ENCODE measurements at regions not wholly inside any gene's neighbourhood (a gene's known extent, or its start where the extent isn't known, plus 50 kb on each side); places are given as distances from the start of the nearest gene placed in this dataset.

GRCh38 chr3:72680766-72681165 lies 167.5 kb downstream of the SHQ1 start:
- Histone ChIP-seq H3K27ac (no peak overlapping the region), H3K9me3 (peaks cover 3% of the 10 kb centered on the region; the same call in 1 of the 3 replicates), H3K4me2 (no peak overlapping the region), H3K4me3 (no peak overlapping the region), H3K4me1 (no peaks in the 10 kb centered on the region)
- ChIA-PET CTCF (interaction anchor here (0.5 to 0.6 kb wide), 3 partner anchors 91 to 1308 kb away, joined by 3 to 6 read pairs (median 4); no protein-coding TSS in a partner anchor), POLR2A (no interaction called here)
- no peak for FAIRE-seq
- no peak for DNase-seq (ENCODE audit: low read depth in 1 of 2, low spot score in 1 of 2)
- WGBS (ENCODE audit: missing lambda C conversion rate): 19% methylated on average over 4 of the region's 4 CpGs
- TF ChIP-seq RCOR1 (IDR thresholded peaks at IDR 0.05; ENCODE audit: low read depth, low read length): no peak
- no peak for ATAC-seq

GRCh38 chr3:72679540-72680198 lies 168.6 kb downstream of the SHQ1 start:
- no peak overlapping the region for H3K4me3 ChIP-seq
- 33% methylated on average over 6 of the region's 6 CpGs for WGBS (ENCODE audit: missing lambda C conversion rate)
- no peak for TF ChIP-seq HOXB5 (CRISPR knock-in tag; IDR thresholded peaks at IDR 0.05)
- TF ChIP-seq RFX5 (IDR thresholded peaks at IDR 0.05): no peak
- TF ChIP-seq PHF8 (IDR thresholded peaks at IDR 0.05; ENCODE audit: borderline replicate concordance, low read depth): no peak
- no peak for TF ChIP-seq ZNF302 (CRISPR knock-in tag; IDR thresholded peaks at IDR 0.05)
- TF ChIP-seq TFCP2L1 (CRISPR knock-in tag; IDR thresholded peaks at IDR 0.05): no peak
- TF ChIP-seq KDM5A (IDR thresholded peaks at IDR 0.05): no peak
- TF ChIP-seq RNF2 (IDR thresholded peaks at IDR 0.05; ENCODE audit: borderline replicate concordance, low read depth): no peak
- no peak for TF ChIP-seq HMGXB4 (CRISPR knock-in tag; IDR thresholded peaks at IDR 0.05; ENCODE audit: borderline replicate concordance)
- no peak for TF ChIP-seq RAD21 (conservative IDR thresholded peaks at IDR 0.05 in 1 of 2, IDR thresholded peaks at IDR 0.05 in 1 of 2)
- no peak for TF ChIP-seq TP53 (CRISPR knock-in tag; IDR thresholded peaks at IDR 0.05)
- CTCF ChIA-PET: no interaction called here
- DNase-seq (ENCODE audit: low read depth in 1 of 2, low spot score in 1 of 2): no peak
- POLR2A ChIA-PET: no interaction called here
- H3K4me2 ChIP-seq: no peak overlapping the region
- FAIRE-seq: no peak
- no peak for ATAC-seq
- H3K4me1 ChIP-seq: no peaks in the 10 kb centered on the region
- no peak overlapping the region for H3K27ac ChIP-seq
- peaks cover 11% of the 10 kb centered on the region; the same call in 1 of the 3 replicates for H3K9me3 ChIP-seq

GRCh38 chr3:72678867-72679266 lies 169.4 kb downstream of the SHQ1 start:
- POLR2A ChIA-PET: no interaction called here
- Histone ChIP-seq H3K4me2 (no peak overlapping the region), H3K27ac (no peak overlapping the region), H3K9me3 (peaks cover 11% of the 10 kb centered on the region; the same call in 1 of the 3 replicates), H3K4me3 (no peak overlapping the region), H3K4me1 (no peaks in the 10 kb centered on the region)
- peak; percentile 95 for TF ChIP-seq MAFK (IDR thresholded peaks at IDR 0.05; ENCODE audit: partially characterized antibody)
- no peak for TF ChIP-seq POLR2AphosphoS2 (conservative IDR thresholded peaks at IDR 0.05; ENCODE audit: low read length)
- 66% methylated on average over 6 of the region's 6 CpGs for WGBS (ENCODE audit: missing lambda C conversion rate)
- CTCF ChIA-PET: no interaction called here
- no peak for FAIRE-seq
- DNase-seq (ENCODE audit: low read depth in 1 of 2, low spot score in 1 of 2): no peak
- peak in 1 of 2 experiments; percentile 19; a peak in 1 of 6 replicates for ATAC-seq

GRCh38 chr3:72678380-72678779 lies 169.9 kb downstream of the SHQ1 start:
- no peak for ATAC-seq
- POLR2A ChIA-PET: no interaction called here
- Histone ChIP-seq H3K4me1 (no peaks in the 10 kb centered on the region), H3K4me2 (no peak overlapping the region), H3K27ac (no peak overlapping the region), H3K9me3 (peaks cover 11% of the 10 kb centered on the region; the same call in 1 of the 3 replicates), H3K4me3 (no peak overlapping the region)
- FAIRE-seq: no peak
- TF ChIP-seq TP53 (CRISPR knock-in tag; IDR thresholded peaks at IDR 0.05) (no peak), EHF (CRISPR knock-in tag; IDR thresholded peaks at IDR 0.05) (no peak), MAFK (IDR thresholded peaks at IDR 0.05; ENCODE audit: partially characterized antibody) (no peak), HMGXB4 (CRISPR knock-in tag; IDR thresholded peaks at IDR 0.05; ENCODE audit: borderline replicate concordance) (no peak), NR3C1 (IDR thresholded peaks at IDR 0.05) (no peak), RNF2 (IDR thresholded peaks at IDR 0.05; ENCODE audit: borderline replicate concordance, low read depth) (no peak), ELK1 (IDR thresholded peaks at IDR 0.05; ENCODE audit: low read depth, low read length) (no peak), NFE2L2 (conservative IDR thresholded peaks at IDR 0.05; ENCODE audit: low read length) (no peak), POLR2A (IDR thresholded peaks at IDR 0.05; ENCODE audit: low read length) (no peak), JUNB (IDR thresholded peaks at IDR 0.05) (no peak), RARB (CRISPR knock-in tag; IDR thresholded peaks at IDR 0.05) (no peak), HOXA7 (CRISPR knock-in tag; IDR thresholded peaks at IDR 0.05) (no peak)
- CTCF ChIA-PET: interaction anchor here (0.6 to 1.0 kb wide), 2 partner anchors 12 to 20 kb away, joined by 3 read pairs; no protein-coding TSS in a partner anchor
- 53% methylated on average over 3 of the region's 3 CpGs for WGBS (ENCODE audit: missing lambda C conversion rate)
- no peak for DNase-seq (ENCODE audit: low read depth in 1 of 2, low spot score in 1 of 2)
